GM12891 (cell line): ENCODE measurements at regions not wholly inside any gene's neighbourhood (a gene's known extent, or its start where the extent isn't known, plus 50 kb on each side); places are given as distances from the start of the nearest gene placed in this dataset.

Experiments used
- DNase-seq: peaks from one replicate; pipeline ENCODE4 v3.0.0; 2011; ENCODE audit warnings: low spot score; ENCODE audit not compliant: insufficient read length
- FAIRE-seq: peaks from 2 replicates; lab custom pipeline; 2011; peaks lifted over from hg19 to GRCh38; lab: Jason Lieb, UNC
- PAX5 ChIP-seq: IDR thresholded peaks from 2 replicates; pipeline ENCODE4 v1.6.1; 2011; ENCODE audit warnings: low read length, moderate library complexity, mild to moderate bottlenecking; ENCODE audit not compliant: insufficient read depth, severe bottlenecking
- POLR2A ChIP-seq: IDR thresholded peaks from 2 replicates; pipeline ENCODE4 v1.6.1; 2011; ENCODE audit warnings: low read depth, low read length, control low read depth
- POLR2AphosphoS5 ChIP-seq: IDR thresholded peaks from 2 replicates; pipeline ENCODE4 v1.6.1; 2011; ENCODE audit warnings: low read depth, low read length, control low read depth
- POU2F2 ChIP-seq: IDR thresholded peaks from 2 replicates; pipeline ENCODE4 v1.6.1; 2011; ENCODE audit warnings: low read depth, mild to moderate bottlenecking, control low read depth, low read length, moderate library complexity
- SPI1 ChIP-seq: IDR thresholded peaks from 2 replicates; pipeline ENCODE4 v1.6.1; 2011; ENCODE audit warnings: low read depth, low read length, control low read depth
- TAF1 ChIP-seq: IDR thresholded peaks from 2 replicates; pipeline ENCODE4 v1.6.1; 2011; ENCODE audit warnings: low read depth, low read length, control low read depth

DNA sequence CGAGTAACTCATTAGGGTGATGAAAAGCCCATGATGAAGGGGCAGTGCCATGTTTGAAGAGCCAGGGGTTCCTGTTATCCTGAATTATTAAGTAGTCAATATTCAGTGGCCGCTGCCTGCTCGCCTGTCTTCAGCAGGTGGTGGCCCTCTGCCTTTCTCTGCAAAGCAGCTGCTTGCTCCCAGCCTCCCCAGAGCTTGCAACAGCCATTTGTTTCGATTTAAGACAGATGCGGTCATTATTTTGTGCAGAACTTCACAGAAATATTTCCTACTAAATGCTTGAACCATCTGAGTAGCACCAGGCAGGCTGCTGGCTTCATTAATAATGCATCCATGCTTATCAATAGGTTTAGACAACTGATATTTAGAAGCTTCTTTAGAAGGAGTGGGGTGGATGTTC, 104.3 kb upstream of the TTC29 start:
- FAIRE-seq (no peak), DNase-seq (no peak)
- TF ChIP-seq SPI1 (no peak), POU2F2 (no peak), PAX5 (no peak), POLR2A (no peak), TAF1 (no peak), POLR2AphosphoS5 (no peak)

DNA sequence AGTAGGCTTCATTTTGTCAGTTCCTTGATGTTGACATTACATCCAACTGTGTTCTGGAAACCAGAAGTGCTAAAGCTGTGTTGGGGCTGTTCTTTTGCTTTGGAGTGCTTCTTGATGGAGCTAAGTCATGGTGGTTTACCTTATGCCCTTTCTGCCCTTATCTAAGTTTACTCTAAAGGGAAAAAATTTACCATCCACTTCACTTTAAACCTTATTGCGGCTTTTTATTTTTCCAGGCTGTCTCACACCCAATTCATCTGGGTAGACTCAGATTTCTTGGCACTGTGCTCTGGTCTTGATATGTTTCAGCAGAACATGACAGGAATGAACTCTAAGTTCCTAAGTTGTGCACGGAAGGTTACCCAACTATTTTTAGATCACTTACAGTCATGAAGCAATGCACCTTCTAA, 104.7 kb upstream of the TTC29 start:
- FAIRE-seq (no peak), DNase-seq (no peak)
- TF ChIP-seq POU2F2, result no peak
- no peak for TF ChIP-seq TAF1
- TF ChIP-seq SPI1, result no peak
- TF ChIP-seq POLR2A, result no peak
- no peak for TF ChIP-seq POLR2AphosphoS5
- TF ChIP-seq PAX5, result no peak

DNA sequence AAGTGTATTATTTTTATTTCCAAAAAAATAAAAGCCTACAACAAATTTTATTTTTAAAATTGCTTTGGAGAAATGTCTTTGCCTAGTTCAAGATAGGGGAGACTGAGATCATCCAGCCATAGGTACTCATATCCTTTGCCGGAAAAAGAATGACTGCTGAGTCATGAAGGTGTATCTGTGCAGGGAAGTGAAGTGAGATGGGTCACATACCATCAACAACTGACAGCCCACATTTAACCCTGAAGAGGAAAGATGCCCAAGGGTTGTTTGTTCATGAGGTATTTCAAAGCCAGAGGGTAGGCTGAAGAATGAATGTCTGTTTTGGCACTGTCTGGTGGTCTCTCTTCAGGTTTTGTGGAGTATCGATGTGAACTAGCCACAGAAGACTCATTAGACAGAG, 106.7 kb upstream of the TTC29 start:
- DNase-seq (no peak), FAIRE-seq (no peak)
- TF ChIP-seq POU2F2 (no peak), PAX5 (no peak), POLR2A (no peak)

DNA sequence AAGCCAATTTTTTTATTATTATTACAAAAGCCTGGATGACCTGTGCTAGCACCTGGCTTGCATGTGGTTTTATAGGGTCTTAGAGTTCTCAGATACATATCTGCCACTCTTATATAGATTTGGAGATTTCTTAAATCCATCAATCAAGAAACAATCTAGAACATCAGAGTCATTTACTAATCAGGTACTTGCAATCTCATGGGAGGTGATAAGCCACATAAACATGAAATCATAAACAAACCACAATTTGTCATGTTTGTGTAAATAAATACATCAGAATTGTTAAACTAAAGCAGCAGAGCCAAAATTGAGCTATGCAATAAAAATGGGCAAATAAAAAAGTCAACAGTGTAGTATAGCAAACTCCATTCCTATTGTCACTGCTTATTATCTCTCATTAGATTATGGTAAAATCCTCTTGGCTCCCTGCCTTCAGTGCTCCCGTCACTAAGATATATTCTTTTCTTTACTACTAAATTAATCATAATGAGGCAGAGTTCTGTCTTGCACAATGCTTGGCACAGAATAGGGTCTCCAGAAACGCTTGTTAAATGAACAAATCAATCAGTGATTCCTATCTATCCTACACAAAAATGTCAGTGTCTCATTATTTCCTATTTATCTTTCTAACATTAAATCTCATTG, 108.7 kb upstream of the TTC29 start:
- DNase-seq, result no peak
- no peak for FAIRE-seq
- TF ChIP-seq POU2F2 (no peak), POLR2A (no peak), SPI1 (no peak), PAX5 (no peak), TAF1 (no peak)

DNA sequence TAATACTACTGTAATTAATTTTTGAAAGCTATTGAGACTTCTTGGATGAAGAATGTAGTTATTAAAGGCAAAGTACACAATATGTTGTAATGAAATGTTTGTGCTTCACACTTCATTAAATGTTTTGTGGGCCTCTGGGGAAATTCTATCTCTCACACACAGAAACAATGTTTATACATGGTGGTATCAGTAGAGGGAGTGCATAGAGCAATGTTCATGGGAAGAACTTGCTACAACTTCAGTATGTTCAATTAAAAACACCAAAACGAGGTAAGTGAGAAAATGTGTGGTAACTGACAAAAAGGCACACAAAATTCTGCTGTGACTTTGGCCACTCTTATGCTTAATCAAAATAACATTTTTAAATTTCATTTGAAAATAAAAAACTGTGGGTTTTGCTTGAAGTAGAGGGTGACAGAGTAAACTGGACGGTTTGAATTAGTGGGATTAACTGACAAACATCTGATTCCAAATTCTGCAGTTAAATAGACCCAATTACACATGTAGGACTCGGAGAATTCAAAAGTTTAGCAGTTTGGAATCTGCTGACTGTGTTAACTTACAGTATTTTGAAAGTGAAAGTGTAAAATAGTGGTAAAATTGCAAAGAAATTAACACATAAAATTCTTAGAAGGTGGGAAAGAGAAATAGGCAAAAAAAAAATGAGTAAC, 111.4 kb upstream of the TTC29 start:
- no peak for TF ChIP-seq POLR2AphosphoS5
- no peak for TF ChIP-seq POLR2A
- no peak for TF ChIP-seq PAX5
- TF ChIP-seq TAF1, result no peak
- no peak for TF ChIP-seq SPI1
- no peak for TF ChIP-seq POU2F2
- FAIRE-seq, result no peak
- DNase-seq, result no peak

DNA sequence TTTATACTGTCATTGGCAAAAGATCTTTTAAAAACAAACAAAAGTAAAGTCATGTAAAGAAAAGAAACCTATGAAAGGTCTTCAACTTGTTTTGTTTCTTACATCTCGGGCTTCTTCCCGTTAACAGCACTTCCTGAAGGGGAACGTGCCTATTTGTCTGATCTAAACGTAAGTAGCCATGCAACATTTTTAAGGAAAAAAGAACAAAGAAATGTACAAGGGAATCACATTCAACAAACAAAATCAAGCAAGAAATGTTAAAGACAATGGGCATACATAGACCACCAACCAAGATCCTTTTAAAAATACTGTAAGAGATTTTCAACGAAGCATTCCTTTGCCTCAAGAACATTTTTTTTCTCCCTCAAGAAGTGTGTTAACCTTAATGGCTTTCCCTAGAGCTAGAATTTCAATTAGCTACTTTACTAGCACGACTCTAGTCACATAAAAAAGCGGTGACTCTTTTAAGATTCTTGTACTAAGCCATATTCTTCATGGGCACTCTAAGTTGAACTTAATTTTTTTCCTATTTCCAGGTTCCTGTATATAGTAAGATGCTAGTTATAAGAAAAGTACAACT, 112.0 kb upstream of the TTC29 start:
- FAIRE-seq (peak; percentile 28), DNase-seq (no peak)
- TF ChIP-seq POLR2AphosphoS5 (no peak), PAX5 (no peak), TAF1 (no peak), POLR2A (no peak), POU2F2 (no peak), SPI1 (no peak)

DNA sequence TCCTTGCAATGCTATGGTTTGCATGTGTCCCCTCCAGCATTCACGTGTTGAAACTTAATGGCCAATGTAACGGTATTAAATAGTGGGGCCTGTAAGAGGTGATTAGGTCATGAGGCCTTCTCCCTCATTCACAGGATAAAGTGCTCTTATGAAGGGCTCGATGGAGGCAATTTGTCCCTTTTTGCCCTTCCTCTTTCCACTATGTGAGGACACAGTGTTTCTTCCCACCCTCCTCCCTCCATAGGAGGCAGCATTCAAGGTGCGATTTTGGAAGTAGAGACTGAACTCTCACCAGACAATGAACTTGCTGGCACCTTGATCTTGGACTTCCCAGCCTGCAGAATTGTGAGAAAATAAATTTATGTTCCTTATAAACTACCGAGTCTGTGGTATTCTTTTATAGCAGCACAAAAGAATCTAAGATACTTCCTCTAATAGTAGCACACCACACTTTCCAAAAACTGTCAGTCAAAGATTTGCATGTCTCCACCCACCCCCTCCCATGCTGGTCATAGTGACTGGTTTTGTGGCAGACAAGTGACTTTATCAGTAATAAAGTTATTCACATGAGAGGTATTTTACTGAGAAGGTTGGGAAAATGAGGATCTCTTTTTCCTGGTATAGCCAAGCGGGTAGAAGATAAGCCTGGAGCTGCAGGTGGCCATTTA, 113.5 kb upstream of the TTC29 start:
- TF ChIP-seq POLR2A, result no peak
- no peak for TF ChIP-seq PAX5
- peak; percentile 27; the same call in 1 of the 2 replicates for TF ChIP-seq POU2F2
- no peak for TF ChIP-seq SPI1
- FAIRE-seq (no peak), DNase-seq (no peak)

DNA sequence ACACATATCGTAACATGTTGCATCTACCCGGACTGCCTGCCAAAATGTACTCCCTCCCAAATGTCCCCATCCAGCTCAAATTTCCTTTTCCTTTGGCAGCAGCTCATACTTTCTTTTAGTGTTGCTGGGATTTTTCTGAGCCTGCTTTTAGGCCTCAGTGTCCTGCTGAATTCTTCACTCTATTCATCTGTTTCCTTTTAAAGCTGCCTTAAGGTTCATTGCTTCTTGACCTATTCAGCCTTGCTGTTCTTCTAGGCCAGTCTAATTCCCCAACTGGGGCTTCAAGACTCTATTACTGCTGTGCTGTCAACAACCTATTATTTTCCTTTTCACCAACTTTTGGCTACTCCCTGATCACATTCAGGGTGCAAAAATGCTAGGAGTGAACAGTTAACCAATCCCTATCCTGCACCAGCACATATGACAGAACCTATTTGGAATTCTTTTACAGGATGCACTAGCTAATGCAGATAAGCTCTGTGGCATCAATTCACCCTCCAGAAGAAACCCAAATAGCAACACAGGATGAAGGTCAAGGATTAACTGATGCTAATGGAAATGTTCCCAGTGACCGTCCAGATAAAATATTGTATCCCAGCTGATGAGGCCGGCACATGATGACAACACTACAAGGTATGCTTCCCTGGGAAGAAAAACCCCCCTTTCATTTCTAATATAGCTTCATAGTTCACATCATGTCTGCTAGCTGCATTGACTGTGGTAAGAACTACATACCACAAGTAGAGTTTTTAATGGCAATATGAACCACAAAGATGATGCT, 114.7 kb upstream of the TTC29 start:
- no peak for DNase-seq
- no peak for FAIRE-seq
- TF ChIP-seq POU2F2, result no peak
- no peak for TF ChIP-seq POLR2A
- no peak for TF ChIP-seq SPI1
- no peak for TF ChIP-seq PAX5
- TF ChIP-seq POLR2AphosphoS5, result no peak
- no peak for TF ChIP-seq TAF1

DNA sequence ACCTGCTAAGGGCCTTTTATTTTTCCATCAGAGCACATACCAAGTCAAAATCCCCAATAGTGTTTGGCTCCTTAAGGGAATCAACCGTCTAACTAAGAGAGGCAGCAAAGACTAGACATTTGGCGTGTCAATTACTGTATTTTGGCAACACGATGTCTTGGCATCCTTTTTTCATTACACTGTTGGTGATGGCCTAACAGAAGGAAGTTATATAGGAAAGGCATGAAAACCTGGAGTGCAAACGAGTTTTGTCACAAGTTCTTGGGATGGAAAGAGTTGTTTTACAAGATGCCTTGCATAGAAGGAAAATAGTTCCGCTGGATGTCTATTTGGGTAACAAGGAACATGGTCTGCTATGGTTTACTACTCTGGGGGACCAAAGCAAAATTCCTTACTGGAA, 119.2 kb upstream of the TTC29 start:
- FAIRE-seq, result no peak

More for the DNA sequence above, 119.2 kb upstream of the TTC29 start:
- TF ChIP-seq TAF1 (no peak), SPI1 (no peak), POLR2AphosphoS5 (no peak), PAX5 (no peak), POU2F2 (no peak), POLR2A (no peak)
- DNase-seq, result no peak
